Peyer's patch (tissue), 4 donors: ENCODE measurements at regions not wholly inside any gene's neighbourhood (a gene's known extent, or its start where the extent isn't known, plus 50 kb on each side); places are given as distances from the start of the nearest gene placed in this dataset.
"Not testable (repeated sequence)": the region's sequence is repeated elsewhere in the genome, so short reads cannot be mapped to it uniquely, and the experiment has no call there.

Experiments used
- POLR2A ChIP-seq, 2 donors: fragments of 450-650 bp; IDR thresholded peaks; one replicate each; pipeline ENCODE4 v1.5.1; 2017; ENCODE audit warnings: antibody characterized with exemption in 2 of 2, mild to moderate bottlenecking in 2 of 2, moderate library complexity in 2 of 2
- TF ChIP-seq, protein P1 (sequence below), 6 experiments: fragments of 450-650 bp in 4 of 6; fragments of 200-600 bp in 2 of 6; sonication (generic) in 1 of 6; IDR thresholded peaks; one replicate each; pipeline ENCODE4 v1.5.1; 2017 to 2019; ENCODE audit warnings: antibody characterized with exemption in 6 of 6, mild to moderate bottlenecking in 3 of 6, moderate library complexity in 1 of 6

GRCh38 chr1:31495770-31496169 lies 80.5 kb upstream of the TINAGL1 start:
- not testable (repeated sequence) for TF ChIP-seq POLR2A (IDR thresholded peaks at IDR 0.05)
- TF ChIP-seq, protein P1, sequence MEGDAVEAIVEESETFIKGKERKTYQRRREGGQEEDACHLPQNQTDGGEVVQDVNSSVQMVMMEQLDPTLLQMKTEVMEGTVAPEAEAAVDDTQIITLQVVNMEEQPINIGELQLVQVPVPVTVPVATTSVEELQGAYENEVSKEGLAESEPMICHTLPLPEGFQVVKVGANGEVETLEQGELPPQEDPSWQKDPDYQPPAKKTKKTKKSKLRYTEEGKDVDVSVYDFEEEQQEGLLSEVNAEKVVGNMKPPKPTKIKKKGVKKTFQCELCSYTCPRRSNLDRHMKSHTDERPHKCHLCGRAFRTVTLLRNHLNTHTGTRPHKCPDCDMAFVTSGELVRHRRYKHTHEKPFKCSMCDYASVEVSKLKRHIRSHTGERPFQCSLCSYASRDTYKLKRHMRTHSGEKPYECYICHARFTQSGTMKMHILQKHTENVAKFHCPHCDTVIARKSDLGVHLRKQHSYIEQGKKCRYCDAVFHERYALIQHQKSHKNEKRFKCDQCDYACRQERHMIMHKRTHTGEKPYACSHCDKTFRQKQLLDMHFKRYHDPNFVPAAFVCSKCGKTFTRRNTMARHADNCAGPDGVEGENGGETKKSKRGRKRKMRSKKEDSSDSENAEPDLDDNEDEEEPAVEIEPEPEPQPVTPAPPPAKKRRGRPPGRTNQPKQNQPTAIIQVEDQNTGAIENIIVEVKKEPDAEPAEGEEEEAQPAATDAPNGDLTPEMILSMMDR (IDR thresholded peaks at IDR 0.05): not testable (repeated sequence)
